NCI-H345 treated with DMSO at 0.1 percent for 48 hours (cell line): ENCODE measurements at regions not wholly inside any gene's neighbourhood (a gene's known extent, or its start where the extent isn't known, plus 50 kb on each side); places are given as distances from the start of the nearest gene placed in this dataset.
"Not testable (repeated sequence)": the region's sequence is repeated elsewhere in the genome, so short reads cannot be mapped to it uniquely, and the experiment has no call there.

Experiments
- DNase-seq: peaks from one replicate; lab custom pipeline; 2025; ENCODE audit not compliant: unreplicated experiment; lab: John Stamatoyannopoulos, UW

- DNase-seq, result no peak
Measured at GRCh38 chr20:51190783-51191180, 167.9 kb upstream of the KCNG1 start.

- no peak for DNase-seq
Measured at GRCh38 chr20:51189814-51190782, 167.2 kb upstream of the KCNG1 start.

GRCh38 chr20:51188941-51189340 lies 166.0 kb upstream of the KCNG1 start:
- no peak for DNase-seq

- DNase-seq, result no peak
Measured at GRCh38 chr20:51187261-51187660, 164.4 kb upstream of the KCNG1 start.

GRCh38 chr20:51185861-51186260 lies 163.0 kb upstream of the KCNG1 start:
- DNase-seq, result no peak

- no peak for DNase-seq
Measured at GRCh38 chr20:51185277-51185676, 162.4 kb upstream of the KCNG1 start.

- no peak for DNase-seq
Measured at GRCh38 chr20:51184289-51184688, 161.4 kb upstream of the KCNG1 start.

GRCh38 chr20:51183451-51183850 lies 160.5 kb upstream of the KCNG1 start:
- no peak for DNase-seq

- DNase-seq, result no peak
Measured at GRCh38 chr20:51182571-51182970, 159.7 kb upstream of the KCNG1 start.

GRCh38 chr20:51178153-51178552 lies 155.2 kb upstream of the KCNG1 start:
- DNase-seq, result no peak

GRCh38 chr20:51176876-51177275 lies 154.0 kb upstream of the KCNG1 start:
- DNase-seq, result no peak

- DNase-seq, result no peak
Measured at GRCh38 chr20:51176446-51176845, 153.5 kb upstream of the KCNG1 start.

- DNase-seq, result no peak
Measured at GRCh38 chr20:51175724-51176123, 152.8 kb upstream of the KCNG1 start.

- DNase-seq, result no peak
Measured at GRCh38 chr20:51175156-51175555, 152.2 kb upstream of the KCNG1 start.

GRCh38 chr20:51174536-51174935 lies 151.6 kb upstream of the KCNG1 start:
- no peak for DNase-seq

- DNase-seq, result no peak
Measured at GRCh38 chr20:51172558-51173428, 149.9 kb upstream of the KCNG1 start.

- no peak for DNase-seq
Measured at GRCh38 chr20:51171141-51171540, 148.2 kb upstream of the KCNG1 start.

GRCh38 chr20:51169813-51170212 lies 146.9 kb upstream of the KCNG1 start:
- DNase-seq, result no peak

GRCh38 chr20:51167911-51168310 lies 145.0 kb upstream of the KCNG1 start:
- not testable (repeated sequence) for DNase-seq

- DNase-seq, result no peak
Measured at GRCh38 chr20:51166489-51166888, 143.6 kb upstream of the KCNG1 start.

GRCh38 chr20:51165131-51165530 lies 142.2 kb upstream of the KCNG1 start:
- DNase-seq, result no peak

- no peak for DNase-seq
Measured at GRCh38 chr20:51164731-51165130, 141.8 kb upstream of the KCNG1 start.
